Suprapubic skin (tissue), 4 donors: ENCODE measurements at regions not wholly inside any gene's neighbourhood (a gene's known extent, or its start where the extent isn't known, plus 50 kb on each side); places are given as distances from the start of the nearest gene placed in this dataset.

Experiments used
- DNase-seq, 2 donors: peaks; one replicate each; pipeline ENCODE4 v3.0.0-alpha.2; 2019; ENCODE audit warnings: low spot score in 2 of 2
- H3K27ac ChIP-seq: fragments of 200-600 bp; sonication (generic); one replicate; pipeline ENCODE4 v1.5.1; 2019
- H3K27me3 ChIP-seq: fragments of 200-600 bp; sonication (generic); one replicate; pipeline ENCODE4 v1.5.1; 2019
- H3K36me3 ChIP-seq: fragments of 200-600 bp; sonication (generic); one replicate; pipeline ENCODE4 v1.5.1; 2019
- H3K4me1 ChIP-seq: fragments of 200-600 bp; sonication (generic); one replicate; pipeline ENCODE4 v1.5.1; 2019
- H3K4me3 ChIP-seq: fragments of 200-600 bp; sonication (generic); one replicate; pipeline ENCODE4 v1.5.1; 2019; ENCODE audit warnings: mild to moderate bottlenecking
- H3K9me3 ChIP-seq: fragments of 200-600 bp; sonication (generic); one replicate; pipeline ENCODE4 v1.5.1; 2019
- EP300 ChIP-seq: sonication (generic); formaldehyde crosslinking; IDR thresholded peaks from one replicate; pipeline ENCODE4 v1.6.1; 2017; ENCODE audit warnings: antibody characterized with exemption
- POLR2A ChIP-seq, 2 donors: fragments of 450-650 bp; IDR thresholded peaks; one replicate each; pipeline ENCODE4 v1.6.1; 2017; ENCODE audit warnings: antibody characterized with exemption in 2 of 2, mild to moderate bottlenecking in 2 of 2, moderate library complexity in 2 of 2
- POLR2AphosphoS5 ChIP-seq, 3 donors: sonication (generic); formaldehyde crosslinking; IDR thresholded peaks; one replicate each; pipeline ENCODE4 v1.6.1; 2017; ENCODE audit warnings: antibody characterized with exemption in 3 of 3
- WGBS: methylation state at CpG from one replicate; pipeline ENCODE4 v1.1.5; 2018; 5-methylcytosine and 5-hydroxymethylcytosine counted together
- TF ChIP-seq, protein P1 (sequence below), 2 donors: fragments of 200-600 bp in 1 of 2; fragments of 450-650 bp in 1 of 2; sonication (generic) in 1 of 2; IDR thresholded peaks; one replicate each; pipeline ENCODE4 v1.5.1; 2016 to 2019; ENCODE audit warnings: antibody characterized with exemption in 2 of 2, mild to moderate bottlenecking in 1 of 2, moderate library complexity in 1 of 2

GRCh38 chr3:163577271-163577670 lies 1501.0 kb downstream of the SI start:
- 62% methylated on average over 3 of the region's 3 CpGs for WGBS
- H3K36me3 ChIP-seq, result no peaks in the 10 kb centered on the region
- no peaks in the 10 kb centered on the region for H3K27me3 ChIP-seq
- H3K4me3 ChIP-seq, result no peak overlapping the region
- TF ChIP-seq EP300, result no peak
- TF ChIP-seq, protein P1, sequence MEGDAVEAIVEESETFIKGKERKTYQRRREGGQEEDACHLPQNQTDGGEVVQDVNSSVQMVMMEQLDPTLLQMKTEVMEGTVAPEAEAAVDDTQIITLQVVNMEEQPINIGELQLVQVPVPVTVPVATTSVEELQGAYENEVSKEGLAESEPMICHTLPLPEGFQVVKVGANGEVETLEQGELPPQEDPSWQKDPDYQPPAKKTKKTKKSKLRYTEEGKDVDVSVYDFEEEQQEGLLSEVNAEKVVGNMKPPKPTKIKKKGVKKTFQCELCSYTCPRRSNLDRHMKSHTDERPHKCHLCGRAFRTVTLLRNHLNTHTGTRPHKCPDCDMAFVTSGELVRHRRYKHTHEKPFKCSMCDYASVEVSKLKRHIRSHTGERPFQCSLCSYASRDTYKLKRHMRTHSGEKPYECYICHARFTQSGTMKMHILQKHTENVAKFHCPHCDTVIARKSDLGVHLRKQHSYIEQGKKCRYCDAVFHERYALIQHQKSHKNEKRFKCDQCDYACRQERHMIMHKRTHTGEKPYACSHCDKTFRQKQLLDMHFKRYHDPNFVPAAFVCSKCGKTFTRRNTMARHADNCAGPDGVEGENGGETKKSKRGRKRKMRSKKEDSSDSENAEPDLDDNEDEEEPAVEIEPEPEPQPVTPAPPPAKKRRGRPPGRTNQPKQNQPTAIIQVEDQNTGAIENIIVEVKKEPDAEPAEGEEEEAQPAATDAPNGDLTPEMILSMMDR (IDR thresholded peaks at IDR 0.05), result no peak
- TF ChIP-seq POLR2AphosphoS5 (IDR thresholded peaks at IDR 0.05), result no peak
- TF ChIP-seq POLR2A (IDR thresholded peaks at IDR 0.05), result no peak
- H3K9me3 ChIP-seq, result no peaks in the 10 kb centered on the region
- H3K4me1 ChIP-seq, result no peaks in the 10 kb centered on the region
- H3K27ac ChIP-seq, result no peak overlapping the region
- no peak for DNase-seq

DNA sequence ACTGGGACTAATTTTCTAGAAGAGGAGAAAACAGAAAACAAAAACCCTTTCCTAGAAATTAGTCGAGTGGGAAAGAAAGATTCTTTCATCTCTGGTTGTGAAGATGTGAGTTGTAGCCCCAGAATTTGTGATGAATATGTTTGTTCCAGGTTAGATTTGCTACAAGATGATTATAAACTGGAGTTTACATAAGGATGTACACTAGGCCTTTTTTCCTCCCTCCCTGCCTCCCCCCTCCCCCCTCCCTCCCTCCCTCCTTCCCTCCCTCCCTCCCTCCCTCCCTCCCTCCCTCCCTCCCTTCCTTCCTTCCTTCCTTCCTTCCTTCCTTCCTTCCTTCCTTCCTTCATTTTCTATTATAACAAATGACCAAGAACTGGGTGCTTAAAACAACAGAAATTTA lies 1502.0 kb downstream of the SI start:
- H3K4me3 ChIP-seq, result no peak overlapping the region
- no peak for DNase-seq
- WGBS, result 62% methylated on average over 1 of the region's 1 CpG
- no peak for TF ChIP-seq EP300
- no peak for TF ChIP-seq POLR2AphosphoS5 (IDR thresholded peaks at IDR 0.05)
- no peak for TF ChIP-seq POLR2A (IDR thresholded peaks at IDR 0.05)
- TF ChIP-seq, protein P1 (IDR thresholded peaks at IDR 0.05), result no peak
- H3K36me3 ChIP-seq, result no peaks in the 10 kb centered on the region
- no peaks in the 10 kb centered on the region for H3K27me3 ChIP-seq
- H3K4me1 ChIP-seq, result no peaks in the 10 kb centered on the region
- no peaks in the 10 kb centered on the region for H3K9me3 ChIP-seq
- no peak overlapping the region for H3K27ac ChIP-seq

DNA sequence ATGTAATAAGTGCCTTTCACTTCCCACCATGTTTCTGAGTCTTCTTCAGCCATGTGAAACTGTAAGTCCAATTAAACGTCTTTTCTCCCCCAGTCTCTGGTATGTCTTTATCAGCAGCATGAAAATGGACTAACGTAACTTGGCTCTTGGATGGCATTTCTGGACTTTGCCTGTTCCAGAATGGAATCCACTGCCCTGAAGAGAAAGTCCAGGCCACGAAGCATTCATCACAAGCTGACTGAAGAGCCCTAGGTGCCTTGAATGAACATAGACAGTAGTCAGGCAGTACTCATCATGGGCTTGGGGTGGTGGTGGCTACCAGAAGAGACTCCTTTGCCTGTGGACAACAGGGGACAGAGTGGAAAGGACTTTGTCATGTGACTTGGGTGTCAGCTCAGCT lies 1505.0 kb downstream of the SI start:
- no peak for TF ChIP-seq POLR2A (IDR thresholded peaks at IDR 0.05)
- no peak for TF ChIP-seq POLR2AphosphoS5 (IDR thresholded peaks at IDR 0.05)
- TF ChIP-seq, protein P1 (IDR thresholded peaks at IDR 0.05), result no peak
- TF ChIP-seq EP300, result no peak
- no peaks in the 10 kb centered on the region for H3K27me3 ChIP-seq
- no peaks in the 10 kb centered on the region for H3K9me3 ChIP-seq
- H3K36me3 ChIP-seq, result no peaks in the 10 kb centered on the region
- 87% methylated on average over 3 of the region's 3 CpGs for whole genome bisulfite sequencing
- H3K4me3 ChIP-seq, result no peak overlapping the region
- no peak overlapping the region for H3K27ac ChIP-seq
- H3K4me1 ChIP-seq, result no peaks in the 10 kb centered on the region
- no peak for DNase-seq

DNA sequence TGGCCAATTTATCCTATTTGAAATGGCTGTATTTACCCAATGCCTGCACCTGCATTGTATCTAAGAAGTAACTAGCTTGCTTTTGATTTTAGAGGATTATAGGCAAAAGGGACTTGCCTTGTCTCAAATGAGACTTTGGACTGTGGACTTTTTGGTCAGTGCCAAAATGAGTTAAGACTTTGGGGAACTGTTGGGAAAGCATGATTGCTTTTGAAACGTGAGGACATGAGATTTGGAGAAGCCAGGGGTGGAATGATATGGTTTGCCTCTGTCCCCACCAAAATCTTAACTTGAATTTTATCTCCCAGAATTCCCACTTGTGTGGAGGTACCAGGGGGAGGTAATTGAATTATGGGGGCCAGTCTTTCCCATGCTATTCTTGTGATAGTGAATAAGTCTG lies 1505.4 kb downstream of the SI start:
- TF ChIP-seq POLR2A (IDR thresholded peaks at IDR 0.05) (no peak), POLR2AphosphoS5 (IDR thresholded peaks at IDR 0.05) (no peak), EP300 (no peak)
- TF ChIP-seq, protein P1 (IDR thresholded peaks at IDR 0.05), result no peak
- WGBS, result 52% methylated on average over 1 of the region's 1 CpG
- Histone ChIP-seq H3K27me3 (no peaks in the 10 kb centered on the region), H3K9me3 (no peaks in the 10 kb centered on the region), H3K4me1 (no peaks in the 10 kb centered on the region), H3K27ac (no peak overlapping the region), H3K36me3 (no peaks in the 10 kb centered on the region), H3K4me3 (no peak overlapping the region)
- no peak for DNase-seq

DNA sequence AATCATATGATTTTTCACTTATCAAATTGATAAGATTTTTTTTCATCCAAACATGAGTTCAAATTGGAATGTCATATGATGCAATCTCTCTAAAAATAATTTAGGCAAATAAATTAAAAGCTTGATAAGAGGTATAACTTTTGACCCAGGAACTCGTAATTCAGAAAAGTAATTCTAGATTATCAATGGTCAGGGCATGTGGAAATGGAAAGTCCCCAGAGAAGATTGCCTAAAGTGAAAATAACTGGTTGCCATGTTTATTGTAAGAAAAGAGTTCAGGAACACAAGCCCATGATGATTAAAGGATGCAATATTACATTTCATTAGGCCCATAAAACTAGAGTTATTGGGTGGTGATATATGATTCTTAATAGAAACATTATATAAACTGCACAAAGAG lies 1514.8 kb downstream of the SI start:
- H3K4me1 ChIP-seq, result no peaks in the 10 kb centered on the region
- no peaks in the 10 kb centered on the region for H3K9me3 ChIP-seq
- TF ChIP-seq POLR2AphosphoS5 (IDR thresholded peaks at IDR 0.05) (no peak), EP300 (no peak), POLR2A (IDR thresholded peaks at IDR 0.05) (no peak)
- TF ChIP-seq, protein P1 (IDR thresholded peaks at IDR 0.05), result no peak
- DNase-seq, result no peak
- H3K27me3 ChIP-seq, result no peaks in the 10 kb centered on the region
- WGBS, result 68% methylated on average over 1 of the region's 1 CpG
- no peak overlapping the region for H3K4me3 ChIP-seq
- H3K36me3 ChIP-seq, result no peaks in the 10 kb centered on the region
- no peak overlapping the region for H3K27ac ChIP-seq
